ENCODE measurements at regions not wholly inside any gene's neighbourhood (a gene's known extent, or its start where the extent isn't known, plus 50 kb on each side); places are given as distances from the start of the nearest gene placed in this dataset.

DNA sequence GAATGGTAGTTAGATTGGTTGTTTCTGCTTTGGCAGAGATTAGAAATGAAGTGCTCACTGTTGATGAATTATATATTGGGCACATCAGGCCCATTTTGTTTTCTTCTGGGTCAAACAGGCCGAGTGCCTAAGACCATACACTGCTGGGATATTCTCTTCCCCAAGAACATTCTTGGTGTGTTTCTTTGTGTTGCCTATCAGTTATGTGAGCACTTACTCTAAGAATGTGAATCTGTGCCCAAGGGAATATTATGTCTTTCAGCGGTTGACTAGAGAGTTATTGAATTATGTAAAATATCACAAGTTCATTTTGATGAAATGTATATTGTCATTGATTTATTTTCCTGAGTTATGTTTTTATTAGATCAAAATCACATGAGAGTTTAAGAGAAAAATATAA is 255.5 kb upstream of the SMIM30 start:
- TF ChIP-seq CTCF (IDR thresholded peaks at IDR 0.05; ENCODE audit: borderline replicate concordance, extremely low read depth, low read length, poor library complexity, severe bottlenecking) = no peak
- TF ChIP-seq EZH2 (IDR thresholded peaks at IDR 0.05; ENCODE audit: borderline replicate concordance, low read depth, low read length, severe bottlenecking) = no peak

All from DND-41 (cell line).